ENCODE measurements at regions not wholly inside any gene's neighbourhood (a gene's known extent, or its start where the extent isn't known, plus 50 kb on each side); places are given as distances from the start of the nearest gene placed in this dataset.

GRCh38 chr6:24994812-24995211, 59.1 kb upstream of the RIPOR2 start:
- H3K4me1 ChIP-seq (ENCODE audit: control insufficient read depth in 2 of 2, insufficient read depth in 2 of 2, low read length in 2 of 2) = peaks cover 11 to 42% of the 10 kb centered on the region in 2 donors
- no peak overlapping the region for H3K4me3 ChIP-seq (ENCODE audit: low read length)
- Mint-ChIP-seq H3K36me3 (peaks cover 0 to 27% (median 4%) of the 10 kb centered on the region in 5 donors), H3K4me1 (peaks cover 48 to 95% (median 90%) of the 10 kb centered on the region in 7 donors), H3K4me3 (peak overlapping the region in 1 of 10 donors; percentile 23), H3K9me3 (peaks cover 0 to 3% (median 0%) of the 10 kb centered on the region in 11 donors), H3K27ac (peak overlapping the region in 7 of 9 donors; percentile 52 to 96 (median 75)), H3K27me3 (no peaks in the 10 kb centered on the region)
- no peak overlapping the region for H3K27ac ChIP-seq (ENCODE audit: low read depth, low read length)
- no peaks in the 10 kb centered on the region for H3K9me3 ChIP-seq (ENCODE audit: control insufficient read depth in 2 of 3, low read length in 3 of 3)
- DNase-seq = no peak
- POLR2A ChIA-PET = interaction anchor here (0.6 to 55.8 kb wide), 13 partner anchors 11 to 145 kb away, joined by 3 to 1138 read pairs (median 6); partner anchors contain the start of gene RIPOR2
- no peaks in the 10 kb centered on the region for H3K36me3 ChIP-seq (ENCODE audit: control insufficient read depth in 2 of 3, insufficient read depth in 3 of 3, low read length in 3 of 3)
- CTCF ChIA-PET = interaction anchor here (0.6 to 11.3 kb wide), 9 partner anchors 15 to 151 kb away, joined by 3 to 293 read pairs (median 3); partner anchors contain the start of gene RIPOR2
- intact Hi-C loops (cut with micrococcal nuclease) = loop anchor here in 1 of 2 donors (5.0 kb wide), 1 partner anchor 83 kb away; no protein-coding TSS in a partner anchor
- no peak for ATAC-seq
- H3K27me3 ChIP-seq (ENCODE audit: control insufficient read depth in 2 of 2, insufficient read depth in 2 of 2, low read length in 2 of 2) = no peaks in the 10 kb centered on the region

- Histone ChIP-seq H3K4me1 (ENCODE audit: control insufficient read depth in 2 of 2, insufficient read depth in 2 of 2, low read length in 2 of 2) (peaks cover 11 to 46% of the 10 kb centered on the region in 2 donors), H3K27me3 (ENCODE audit: control insufficient read depth in 2 of 2, insufficient read depth in 2 of 2, low read length in 2 of 2) (no peaks in the 10 kb centered on the region), H3K36me3 (ENCODE audit: control insufficient read depth in 2 of 3, insufficient read depth in 3 of 3, low read length in 3 of 3) (no peaks in the 10 kb centered on the region), H3K9me3 (ENCODE audit: control insufficient read depth in 2 of 3, low read length in 3 of 3) (no peaks in the 10 kb centered on the region), H3K27ac (ENCODE audit: low read depth, low read length) (no peak overlapping the region), H3K4me3 (ENCODE audit: low read length) (no peak overlapping the region)
- POLR2A ChIA-PET = interaction anchor here (0.6 to 55.8 kb wide), 15 partner anchors 10 to 145 kb away, joined by 3 to 1138 read pairs (median 5); partner anchors contain the start of gene RIPOR2
- intact Hi-C loops (cut with micrococcal nuclease) = no loop called here
- Mint-ChIP-seq H3K9me3 (peaks cover 0 to 5% (median 0%) of the 10 kb centered on the region in 11 donors), H3K27me3 (no peaks in the 10 kb centered on the region), H3K27ac (peak overlapping the region in 7 of 9 donors; percentile 52 to 96 (median 73)), H3K4me1 (peaks cover 49 to 96% (median 90%) of the 10 kb centered on the region in 7 donors), H3K36me3 (peaks cover 0 to 29% (median 4%) of the 10 kb centered on the region in 5 donors), H3K4me3 (peak overlapping the region in 1 of 10 donors; percentile 23)
- ATAC-seq (no peak), DNase-seq (no peak)
- CTCF ChIA-PET = interaction anchor here (0.6 to 11.3 kb wide), 8 partner anchors 19 to 151 kb away, joined by 3 to 293 read pairs (median 3); partner anchors contain the start of gene RIPOR2
These were observed 59.5 kb upstream of the RIPOR2 start for GRCh38 chr6:24995270-24995669.

GRCh38 chr6:24996269-24996836, 60.6 kb upstream of the RIPOR2 start:
- Mint-ChIP-seq H3K27me3 (no peaks in the 10 kb centered on the region), H3K27ac (peak overlapping the region; percentile 1 to 85 (median 71)), H3K4me1 (peaks cover 40 to 88% (median 85%) of the 10 kb centered on the region in 7 donors), H3K4me3 (peak overlapping the region in 9 of 10 donors; percentile 4 to 59 (median 50)), H3K36me3 (peaks cover 0 to 29% (median 4%) of the 10 kb centered on the region in 5 donors), H3K9me3 (peaks cover 0 to 5% (median 0%) of the 10 kb centered on the region in 11 donors)
- intact Hi-C loops (cut with micrococcal nuclease) = loop anchor here in 1 of 2 donors (1.0 kb wide), 1 partner anchor 10 kb away; no protein-coding TSS in a partner anchor
- H3K4me1 ChIP-seq (ENCODE audit: control insufficient read depth in 2 of 2, insufficient read depth in 2 of 2, low read length in 2 of 2) = peaks cover 10 to 39% of the 10 kb centered on the region in 2 donors
- H3K36me3 ChIP-seq (ENCODE audit: control insufficient read depth in 2 of 3, insufficient read depth in 3 of 3, low read length in 3 of 3) = no peaks in the 10 kb centered on the region
- no peak overlapping the region for H3K4me3 ChIP-seq (ENCODE audit: low read length)
- no peaks in the 10 kb centered on the region for H3K9me3 ChIP-seq (ENCODE audit: control insufficient read depth in 2 of 3, low read length in 3 of 3)
- DNase-seq (no peak), ATAC-seq (peak; percentile 63)
- POLR2A ChIA-PET = interaction anchor here (0.5 to 55.8 kb wide), 8 partner anchors 9 to 116 kb away, joined by 3 to 1138 read pairs (median 7); partner anchors contain the start of gene RIPOR2
- H3K27ac ChIP-seq (ENCODE audit: low read depth, low read length) = no peak overlapping the region
- H3K27me3 ChIP-seq (ENCODE audit: control insufficient read depth in 2 of 2, insufficient read depth in 2 of 2, low read length in 2 of 2) = no peaks in the 10 kb centered on the region
- CTCF ChIA-PET = interaction anchor here (0.7 to 11.3 kb wide), 4 partner anchors 38 to 140 kb away, joined by 3 to 293 read pairs (median 6); partner anchors contain the start of gene RIPOR2

- Histone ChIP-seq H3K27me3 (ENCODE audit: control insufficient read depth in 2 of 2, insufficient read depth in 2 of 2, low read length in 2 of 2) (no peaks in the 10 kb centered on the region), H3K4me3 (ENCODE audit: low read length) (no peak overlapping the region), H3K4me1 (ENCODE audit: control insufficient read depth in 2 of 2, insufficient read depth in 2 of 2, low read length in 2 of 2) (peaks cover 1 to 30% of the 10 kb centered on the region in 2 donors), H3K27ac (ENCODE audit: low read depth, low read length) (no peak overlapping the region), H3K36me3 (ENCODE audit: control insufficient read depth in 2 of 3, insufficient read depth in 3 of 3, low read length in 3 of 3) (no peaks in the 10 kb centered on the region), H3K9me3 (ENCODE audit: control insufficient read depth in 2 of 3, low read length in 3 of 3) (no peaks in the 10 kb centered on the region)
- intact Hi-C loops (cut with micrococcal nuclease) = no loop called here
- peak overlapping the region in 8 of 9 donors; percentile 1 to 85 (median 68) for H3K27ac Mint-ChIP-seq
- CTCF ChIA-PET = interaction anchor here (1.5 kb wide), 1 partner anchor 141 kb away, joined by 4 read pairs; no protein-coding TSS in a partner anchor
- H3K9me3 Mint-ChIP-seq = peaks cover 0 to 5% (median 0%) of the 10 kb centered on the region in 11 donors
- peaks cover 0 to 29% (median 4%) of the 10 kb centered on the region in 5 donors for H3K36me3 Mint-ChIP-seq
- H3K4me1 Mint-ChIP-seq = peaks cover 34 to 79% (median 77%) of the 10 kb centered on the region in 7 donors
- peak overlapping the region in 6 of 10 donors; percentile 3 to 59 (median 46) for H3K4me3 Mint-ChIP-seq
- ATAC-seq = peak; percentile 60
- no peaks in the 10 kb centered on the region for H3K27me3 Mint-ChIP-seq
- POLR2A ChIA-PET = interaction anchor here (0.8 to 55.8 kb wide), 5 partner anchors 9 to 79 kb away, joined by 3 to 1138 read pairs (median 5); partner anchors contain the start of gene RIPOR2
- no peak for DNase-seq
These were observed 61.5 kb upstream of the RIPOR2 start for GRCh38 chr6:24997231-24997630.

GRCh38 chr6:24997905-24998304, 62.1 kb upstream of the RIPOR2 start:
- Mint-ChIP-seq H3K4me1 (peaks cover 32 to 79% (median 73%) of the 10 kb centered on the region in 7 donors), H3K4me3 (peak overlapping the region in 3 of 10 donors; percentile 3 to 59 (median 53)), H3K9me3 (peaks cover 0 to 5% (median 0%) of the 10 kb centered on the region in 11 donors), H3K27ac (peak overlapping the region in 6 of 9 donors; percentile 41 to 85 (median 74)), H3K36me3 (peaks cover 0 to 29% (median 4%) of the 10 kb centered on the region in 5 donors), H3K27me3 (no peaks in the 10 kb centered on the region)
- DNase-seq (no peak), ATAC-seq (no peak)
- intact Hi-C loops (cut with micrococcal nuclease) = no loop called here
- Histone ChIP-seq H3K27ac (ENCODE audit: low read depth, low read length) (no peak overlapping the region), H3K4me1 (ENCODE audit: control insufficient read depth in 2 of 2, insufficient read depth in 2 of 2, low read length in 2 of 2) (peaks cover 0 to 27% of the 10 kb centered on the region in 2 donors), H3K36me3 (ENCODE audit: control insufficient read depth in 2 of 3, insufficient read depth in 3 of 3, low read length in 3 of 3) (no peaks in the 10 kb centered on the region), H3K4me3 (ENCODE audit: low read length) (no peak overlapping the region), H3K9me3 (ENCODE audit: control insufficient read depth in 2 of 3, low read length in 3 of 3) (no peaks in the 10 kb centered on the region), H3K27me3 (ENCODE audit: control insufficient read depth in 2 of 2, insufficient read depth in 2 of 2, low read length in 2 of 2) (no peaks in the 10 kb centered on the region)
- POLR2A ChIA-PET = interaction anchor here (0.9 to 55.8 kb wide), 7 partner anchors 11 to 88 kb away, joined by 3 to 1138 read pairs (median 5); partner anchors contain the start of gene RIPOR2
- CTCF ChIA-PET = interaction anchor here (1.1 to 1.5 kb wide), 2 partner anchors 65 to 141 kb away, joined by 3 to 4 read pairs; no protein-coding TSS in a partner anchor

- intact Hi-C loops (cut with micrococcal nuclease) = no loop called here
- Histone ChIP-seq H3K4me1 (ENCODE audit: control insufficient read depth in 2 of 2, insufficient read depth in 2 of 2, low read length in 2 of 2) (peaks cover 18 to 35% of the 10 kb centered on the region in 2 donors), H3K27me3 (ENCODE audit: control insufficient read depth in 2 of 2, insufficient read depth in 2 of 2, low read length in 2 of 2) (no peaks in the 10 kb centered on the region), H3K4me3 (ENCODE audit: low read length) (no peak overlapping the region), H3K27ac (ENCODE audit: low read depth, low read length) (no peak overlapping the region), H3K9me3 (ENCODE audit: control insufficient read depth in 2 of 3, low read length in 3 of 3) (no peaks in the 10 kb centered on the region), H3K36me3 (ENCODE audit: control insufficient read depth in 2 of 3, insufficient read depth in 3 of 3, low read length in 3 of 3) (no peaks in the 10 kb centered on the region)
- ATAC-seq (no peak), DNase-seq (no peak)
- ChIA-PET POLR2A (interaction anchor here (0.6 to 55.8 kb wide), 8 partner anchors 11 to 130 kb away, joined by 3 to 1138 read pairs (median 4); partner anchors contain the start of gene RIPOR2), CTCF (interaction anchor here (0.9 to 2.2 kb wide), 3 partner anchors 11 to 33 kb away, joined by 3 to 7 read pairs (median 3); no protein-coding TSS in a partner anchor)
- H3K4me1 Mint-ChIP-seq = peaks cover 38 to 84% (median 78%) of the 10 kb centered on the region in 7 donors
- H3K9me3 Mint-ChIP-seq = peaks cover 0 to 3% (median 0%) of the 10 kb centered on the region in 11 donors
- no peaks in the 10 kb centered on the region for H3K27me3 Mint-ChIP-seq
- peak overlapping the region in 1 of 10 donors; percentile 24 for H3K4me3 Mint-ChIP-seq
- H3K36me3 Mint-ChIP-seq = peaks cover 0 to 10% (median 0%) of the 10 kb centered on the region in 5 donors
- peak overlapping the region in 1 of 9 donors; percentile 28 for H3K27ac Mint-ChIP-seq
These were observed 66.7 kb upstream of the RIPOR2 start for GRCh38 chr6:25002326-25003091.
